NCI-H2029 treated with DMSO at 0.1 percent for 48 hours (cell line): ENCODE measurements at regions not wholly inside any gene's neighbourhood (a gene's known extent, or its start where the extent isn't known, plus 50 kb on each side); places are given as distances from the start of the nearest gene placed in this dataset.
"Not testable (repeated sequence)": the region's sequence is repeated elsewhere in the genome, so short reads cannot be mapped to it uniquely, and the experiment has no call there.

Experiments used
- DNase-seq: peaks from one replicate; lab custom pipeline; 2025; lab: John Stamatoyannopoulos, UW

DNA sequence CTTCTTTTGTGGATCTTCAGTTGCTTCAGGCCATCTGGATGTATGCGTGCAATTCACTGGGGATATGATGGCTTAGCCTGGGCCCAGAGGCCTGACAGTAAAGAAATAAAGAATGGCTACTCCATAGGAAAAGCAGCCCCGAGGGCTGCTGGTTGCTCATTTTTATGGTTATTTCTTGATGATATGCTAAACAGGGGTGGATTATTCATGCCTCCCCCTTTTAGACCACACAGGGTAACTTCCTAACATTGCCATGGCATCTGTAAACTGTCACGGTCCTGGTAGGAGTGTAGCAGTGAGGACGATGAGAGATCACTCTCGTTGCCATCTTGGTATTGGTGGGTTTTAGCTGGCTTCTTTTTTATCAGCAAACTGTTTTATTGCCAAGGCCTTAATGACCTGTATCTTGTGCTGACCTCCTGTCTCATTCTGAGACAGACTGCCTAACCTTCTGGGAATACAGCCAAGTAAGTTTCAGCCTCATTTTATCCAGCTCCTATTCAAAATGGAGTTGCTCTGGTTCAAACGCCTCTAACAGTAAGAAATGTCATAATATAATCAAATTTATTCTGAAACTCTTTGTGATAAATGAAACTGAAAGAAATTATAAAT, 60.5 kb downstream of the DSEL start:
- no peak for DNase-seq

GRCh38 chr18:67453901-67454300, 62.6 kb downstream of the DSEL start:
- DNase-seq: no peak

DNA sequence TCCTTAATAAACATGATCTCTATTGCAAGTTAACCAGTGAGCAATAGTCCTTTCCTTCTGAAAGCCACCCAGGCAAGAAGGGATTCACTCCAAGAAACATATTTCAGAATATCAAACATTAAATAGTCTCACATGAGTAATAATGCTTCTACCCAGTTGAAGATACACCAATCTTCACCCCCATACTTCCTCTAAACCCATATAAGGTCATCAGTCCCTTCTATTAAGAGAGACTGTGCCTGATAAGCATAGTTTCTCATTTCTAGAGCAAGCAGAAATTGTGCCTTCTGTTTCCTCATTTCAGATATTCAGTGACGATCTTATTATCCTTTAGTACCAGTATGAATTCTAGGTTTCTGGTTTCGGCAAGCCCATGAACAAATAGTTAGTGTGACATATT, 64.6 kb downstream of the DSEL start:
- DNase-seq: no peak

DNA sequence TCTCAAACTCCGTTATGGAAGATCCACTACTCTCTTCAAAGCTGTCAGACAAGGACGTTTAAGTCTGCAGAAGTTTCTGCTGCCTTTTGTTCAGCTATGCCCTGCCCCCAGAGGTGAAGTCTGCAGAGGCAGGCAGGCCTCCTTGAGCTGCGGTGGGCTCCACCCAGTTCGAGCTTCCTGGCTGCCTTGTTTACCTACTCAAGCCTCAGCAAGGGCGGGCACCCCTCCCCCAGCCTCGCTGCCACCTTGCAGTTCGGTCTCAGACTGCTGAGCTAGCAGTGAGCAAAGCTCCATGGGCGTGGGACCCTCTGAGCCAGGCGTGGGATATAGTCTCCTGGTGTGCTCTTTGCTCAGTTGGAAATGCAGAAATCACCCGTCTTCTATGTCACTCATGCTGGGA, 65.4 kb downstream of the DSEL start:
- not testable (repeated sequence) for DNase-seq

- DNase-seq: no peak
Measured at GRCh38 chr18:67433971-67434370, 82.5 kb downstream of the DSEL start.

DNA sequence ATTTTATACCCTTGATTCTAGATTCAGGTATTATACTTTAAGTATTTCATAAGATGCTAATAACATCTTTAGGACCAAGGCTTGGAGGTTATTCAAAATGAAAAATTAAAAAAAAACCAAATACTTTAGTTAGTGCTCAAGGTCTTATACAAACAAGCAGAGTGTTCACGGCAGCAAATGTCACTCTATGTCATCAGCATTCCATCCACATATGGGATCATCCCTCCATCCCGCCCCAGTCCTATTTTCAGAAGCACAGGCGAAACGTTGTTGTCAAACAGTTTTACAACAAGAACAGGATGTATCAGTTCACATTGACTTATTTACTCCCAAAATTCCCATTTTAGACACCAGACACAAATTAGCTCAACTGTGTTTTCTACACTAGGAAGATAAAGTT, 83.7 kb downstream of the DSEL start:
- DNase-seq: no peak

- no peak for DNase-seq
Measured at GRCh38 chr18:67428805-67429204, 87.7 kb downstream of the DSEL start.

DNA sequence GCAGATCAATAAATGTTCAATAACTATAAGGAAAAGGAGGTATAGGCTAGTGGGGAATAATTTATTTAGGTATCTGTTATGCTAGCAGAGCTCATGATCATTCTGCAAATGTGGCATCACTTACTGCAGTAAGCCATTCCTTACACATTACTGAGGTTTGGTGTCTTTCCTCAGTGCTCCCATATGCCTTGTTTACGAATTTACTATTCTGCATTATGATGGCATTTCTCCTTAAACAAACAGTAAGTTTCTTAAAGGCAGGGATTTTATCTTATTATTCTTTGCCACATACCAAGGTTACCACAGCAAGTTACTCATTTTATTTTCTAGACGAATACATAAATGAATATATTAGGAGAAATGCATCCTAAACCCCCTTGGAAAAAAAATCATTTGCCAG, 88.4 kb downstream of the DSEL start:
- DNase-seq: no peak

- no peak for DNase-seq
Measured at GRCh38 chr18:67426486-67426885, 90.0 kb downstream of the DSEL start.

DNA sequence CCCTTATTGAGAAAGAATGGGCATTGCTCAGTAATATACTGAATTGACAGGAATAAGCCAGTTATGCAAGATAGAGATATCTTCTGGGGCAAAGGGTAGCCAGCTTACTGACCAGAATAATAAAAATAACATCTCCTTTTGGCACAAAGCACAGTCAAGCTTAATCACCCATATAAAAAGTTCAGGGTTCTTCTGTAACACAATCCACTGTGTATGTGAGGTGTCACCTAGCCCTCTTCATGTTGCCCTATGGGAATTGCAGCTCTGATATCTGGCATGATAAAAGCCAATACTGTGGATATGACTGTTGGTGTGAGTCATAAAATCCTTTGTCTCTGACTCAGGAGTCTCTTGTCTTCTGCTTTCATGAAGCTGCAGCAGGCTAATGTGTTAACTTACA, 90.8 kb downstream of the DSEL start:
- no peak for DNase-seq

GRCh38 chr18:67421651-67422050, 94.9 kb downstream of the DSEL start:
- DNase-seq: no peak

- peak; percentile 41 for DNase-seq
Measured at GRCh38 chr18:67417864-67418523, 98.5 kb downstream of the DSEL start.

DNA sequence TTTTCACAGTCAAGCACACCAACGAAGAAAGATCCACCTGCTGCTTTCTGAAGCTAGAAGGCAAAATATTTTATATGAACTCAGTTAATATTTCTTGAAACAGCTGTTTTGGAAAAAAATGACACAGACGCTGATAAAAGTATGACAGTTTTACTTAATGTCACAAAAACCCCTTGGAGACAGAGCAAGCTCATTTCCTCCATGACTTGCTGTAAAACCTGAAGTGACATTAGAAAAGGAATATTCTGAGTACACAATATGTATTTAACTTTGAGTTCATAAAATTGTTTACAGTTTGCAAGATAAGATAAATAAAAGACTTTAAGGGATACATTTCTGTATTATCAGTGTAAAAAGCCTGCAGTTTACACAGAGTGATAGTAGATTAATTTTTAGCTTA, 105.4 kb downstream of the DSEL start:
- DNase-seq: no peak

DNA sequence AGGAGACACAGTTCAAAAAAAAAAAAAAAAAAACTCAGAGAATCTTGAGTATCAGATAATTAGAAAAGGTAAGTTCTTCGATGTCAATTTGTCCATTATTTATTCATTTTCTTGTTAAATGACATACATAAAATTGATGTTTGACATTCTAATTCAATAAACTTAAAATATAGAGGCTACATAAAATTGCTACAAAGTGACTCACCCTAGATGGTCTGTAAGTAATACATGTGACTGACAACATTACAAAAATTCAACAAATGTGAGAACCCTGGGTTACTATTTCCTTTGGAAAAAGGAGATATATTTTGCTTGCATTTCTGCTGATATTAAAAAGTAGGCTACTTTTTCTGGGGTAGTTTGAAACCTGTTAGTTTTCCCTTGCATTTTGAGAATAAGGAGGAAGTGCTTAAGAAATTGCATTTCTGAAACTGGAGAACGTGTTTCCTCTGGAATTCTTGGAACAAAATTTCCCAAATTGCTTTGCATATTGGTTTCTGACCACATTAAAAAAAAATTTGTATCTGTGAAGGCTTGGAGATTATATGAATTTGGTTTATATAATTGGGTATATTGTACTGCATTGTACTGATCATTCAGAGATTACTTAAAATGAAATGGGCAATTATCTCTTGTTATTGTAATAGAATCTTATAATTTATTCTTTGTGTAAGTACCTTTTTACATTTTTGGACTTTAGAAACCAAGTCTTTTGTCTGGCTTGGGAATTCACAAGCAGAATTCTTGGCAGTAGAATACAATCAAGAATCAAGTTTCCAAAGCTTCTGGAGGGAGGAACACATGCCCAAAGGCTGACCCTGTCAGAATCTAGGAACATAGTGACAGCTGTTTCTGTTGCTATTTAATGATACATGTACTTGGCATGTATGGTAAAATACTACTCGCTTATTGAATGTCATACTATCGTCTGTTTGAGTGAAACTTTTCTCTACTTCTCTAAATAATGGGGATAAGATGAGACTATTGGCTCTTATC, 106.1 kb downstream of the DSEL start:
- DNase-seq: no peak

DNA sequence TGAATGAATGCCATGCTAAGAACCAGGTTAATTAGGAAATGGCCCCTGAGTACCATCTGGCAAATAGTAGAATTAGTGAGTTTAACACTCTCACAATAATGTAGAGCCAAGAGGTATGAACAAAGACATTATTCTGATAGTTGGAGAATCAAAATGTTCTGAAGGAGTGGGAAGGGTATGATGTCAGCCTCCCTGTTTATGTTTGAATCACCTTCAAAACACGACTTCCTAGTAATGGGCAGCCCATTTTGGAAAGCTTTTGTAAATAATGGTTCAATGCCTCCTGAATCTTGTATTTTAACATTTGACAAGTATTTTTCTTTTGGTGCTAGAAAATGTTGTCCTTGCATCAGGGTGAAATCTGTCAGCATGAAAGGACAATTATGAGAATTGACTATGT, 108.3 kb downstream of the DSEL start:
- no peak for DNase-seq

- DNase-seq: no peak
Measured at GRCh38 chr18:67406714-67407113, 109.8 kb downstream of the DSEL start.

- no peak for DNase-seq
Measured at GRCh38 chr18:67402543-67402942, 114.0 kb downstream of the DSEL start.

- DNase-seq: no peak
Measured at GRCh38 chr18:67400502-67401117, 115.9 kb downstream of the DSEL start.

DNA sequence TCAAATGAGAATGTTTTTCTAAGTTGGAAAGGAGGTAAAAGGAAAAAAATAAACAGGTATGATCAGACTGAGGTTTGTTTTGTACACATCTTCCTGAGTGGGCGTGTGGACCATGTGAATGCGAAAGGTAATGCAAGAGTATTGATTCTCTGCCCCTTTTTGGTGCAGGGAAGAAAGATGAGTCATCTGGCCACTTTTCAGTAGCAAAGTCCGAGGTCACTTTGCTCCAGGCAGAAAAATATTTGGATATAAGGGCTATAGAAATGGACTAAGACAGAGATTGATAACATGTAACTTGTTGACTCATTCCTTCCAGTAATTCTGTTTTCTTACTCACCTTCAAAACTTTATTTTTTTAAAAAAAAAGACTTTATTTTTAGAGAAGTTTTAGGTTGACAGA, 130.5 kb downstream of the DSEL start:
- DNase-seq: no peak

DNA sequence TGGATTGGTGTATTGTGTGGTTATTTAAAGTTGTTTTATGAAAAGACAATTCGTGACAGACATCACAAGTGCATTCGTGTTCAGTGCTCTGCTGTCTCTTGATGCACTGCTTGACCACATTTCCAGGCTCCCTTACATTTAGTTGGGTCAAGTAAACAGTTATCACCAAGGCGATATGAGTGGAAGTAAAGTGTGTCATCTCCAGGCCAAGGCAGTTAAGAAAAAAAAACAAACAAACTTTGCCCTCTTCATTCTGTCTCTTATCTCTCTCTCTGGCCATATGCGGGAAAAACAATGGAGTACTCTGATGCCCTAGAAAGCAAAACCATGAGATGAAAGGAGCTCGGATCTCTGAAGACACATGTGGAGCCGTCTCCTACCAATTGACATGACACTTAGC, 131.1 kb downstream of the DSEL start:
- no peak for DNase-seq

DNA sequence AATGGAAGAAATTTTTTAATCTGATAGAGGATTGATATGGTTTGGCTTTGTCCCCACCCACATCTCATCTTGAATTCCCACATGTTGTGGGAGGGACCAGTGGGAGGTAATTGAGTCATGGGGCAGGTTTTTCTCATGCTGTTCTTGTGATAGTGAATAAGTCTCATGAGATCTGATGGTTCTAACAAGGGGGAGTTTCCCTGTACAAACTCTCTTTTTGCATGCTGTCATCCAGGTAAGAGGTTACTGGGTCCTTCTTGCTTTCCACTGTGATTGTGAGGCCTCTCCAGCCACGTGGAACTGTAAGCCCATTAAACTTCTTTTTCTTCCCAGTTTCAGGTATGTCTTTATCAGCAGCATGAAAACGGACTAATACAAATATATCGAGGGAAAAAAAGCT, 132.5 kb downstream of the DSEL start:
- DNase-seq: not testable (repeated sequence)

GRCh38 chr18:67381608-67382150, 134.8 kb downstream of the DSEL start:
- no peak for DNase-seq
